H1 (cell line): ENCODE measurements at regions not wholly inside any gene's neighbourhood (a gene's known extent, or its start where the extent isn't known, plus 50 kb on each side); places are given as distances from the start of the nearest gene placed in this dataset.

Experiments
- ASH2L ChIP-seq: fragments of 200-600, 300-600 bp; sonication (generic); IDR thresholded peaks from one replicate; pipeline ENCODE4 v1.7.1; 2017; ENCODE audit warnings: low read length
- BRCA1 ChIP-seq: IDR thresholded peaks from 2 replicates; pipeline ENCODE4 v1.6.1; 2012; ENCODE audit warnings: low read depth, low read length, improper control_type of control experiment
- SP2 ChIP-seq: IDR thresholded peaks from 2 replicates; pipeline ENCODE4 v1.6.1; 2012; ENCODE audit warnings: mild to moderate bottlenecking, low read length, inconsistent platforms
- SP4 ChIP-seq: IDR thresholded peaks from 2 replicates; pipeline ENCODE4 v1.6.1; 2012; ENCODE audit warnings: low read length, inconsistent platforms
- SRF ChIP-seq: IDR thresholded peaks from 2 replicates; pipeline ENCODE4 v1.6.1; 2011; ENCODE audit warnings: mild to moderate bottlenecking, low read depth, low read length, moderate library complexity
- SUZ12 ChIP-seq: fragments of 200-600 bp; sonication (generic); IDR thresholded peaks from 2 replicates; pipeline ENCODE4 v1.6.1; 2012; ENCODE audit warnings: mild to moderate bottlenecking, inconsistent platforms, low read length, moderate library complexity, mixed read lengths
- TF ChIP-seq, protein P1 (sequence below): fragments of 300-600 bp; sonication (generic); IDR thresholded peaks from 2 replicates; pipeline ENCODE4 v1.7.1; 2012; ENCODE audit warnings: low read length, moderate library complexity, mild to moderate bottlenecking, inconsistent platforms; ENCODE audit not compliant: insufficient replicate concordance
- TF ChIP-seq, protein P2 (sequence below): IDR thresholded peaks from 2 replicates; pipeline ENCODE4 v1.6.1; 2011; ENCODE audit warnings: low read length, improper control_type of control experiment

DNA sequence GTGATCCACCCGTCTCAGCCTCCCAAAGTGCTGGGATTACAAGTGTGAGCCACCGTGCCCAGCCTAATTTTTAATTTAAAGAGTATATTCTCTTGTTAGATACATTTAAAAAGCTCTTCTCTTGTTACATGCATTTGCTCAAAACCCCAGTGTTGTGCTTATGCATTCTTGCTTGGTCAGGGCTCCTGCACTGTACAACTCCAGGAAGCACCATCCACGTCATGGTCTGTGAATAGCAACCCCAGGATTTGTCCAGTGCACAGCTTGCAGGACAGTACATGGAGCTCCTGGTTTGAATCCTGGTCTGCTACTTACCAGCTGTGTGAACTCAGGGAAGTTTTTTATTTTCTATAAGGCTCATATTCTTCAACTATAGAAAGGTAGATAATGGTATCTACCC lies 80.8 kb downstream of the MDH1 start (continued):
- TF ChIP-seq, protein P1, sequence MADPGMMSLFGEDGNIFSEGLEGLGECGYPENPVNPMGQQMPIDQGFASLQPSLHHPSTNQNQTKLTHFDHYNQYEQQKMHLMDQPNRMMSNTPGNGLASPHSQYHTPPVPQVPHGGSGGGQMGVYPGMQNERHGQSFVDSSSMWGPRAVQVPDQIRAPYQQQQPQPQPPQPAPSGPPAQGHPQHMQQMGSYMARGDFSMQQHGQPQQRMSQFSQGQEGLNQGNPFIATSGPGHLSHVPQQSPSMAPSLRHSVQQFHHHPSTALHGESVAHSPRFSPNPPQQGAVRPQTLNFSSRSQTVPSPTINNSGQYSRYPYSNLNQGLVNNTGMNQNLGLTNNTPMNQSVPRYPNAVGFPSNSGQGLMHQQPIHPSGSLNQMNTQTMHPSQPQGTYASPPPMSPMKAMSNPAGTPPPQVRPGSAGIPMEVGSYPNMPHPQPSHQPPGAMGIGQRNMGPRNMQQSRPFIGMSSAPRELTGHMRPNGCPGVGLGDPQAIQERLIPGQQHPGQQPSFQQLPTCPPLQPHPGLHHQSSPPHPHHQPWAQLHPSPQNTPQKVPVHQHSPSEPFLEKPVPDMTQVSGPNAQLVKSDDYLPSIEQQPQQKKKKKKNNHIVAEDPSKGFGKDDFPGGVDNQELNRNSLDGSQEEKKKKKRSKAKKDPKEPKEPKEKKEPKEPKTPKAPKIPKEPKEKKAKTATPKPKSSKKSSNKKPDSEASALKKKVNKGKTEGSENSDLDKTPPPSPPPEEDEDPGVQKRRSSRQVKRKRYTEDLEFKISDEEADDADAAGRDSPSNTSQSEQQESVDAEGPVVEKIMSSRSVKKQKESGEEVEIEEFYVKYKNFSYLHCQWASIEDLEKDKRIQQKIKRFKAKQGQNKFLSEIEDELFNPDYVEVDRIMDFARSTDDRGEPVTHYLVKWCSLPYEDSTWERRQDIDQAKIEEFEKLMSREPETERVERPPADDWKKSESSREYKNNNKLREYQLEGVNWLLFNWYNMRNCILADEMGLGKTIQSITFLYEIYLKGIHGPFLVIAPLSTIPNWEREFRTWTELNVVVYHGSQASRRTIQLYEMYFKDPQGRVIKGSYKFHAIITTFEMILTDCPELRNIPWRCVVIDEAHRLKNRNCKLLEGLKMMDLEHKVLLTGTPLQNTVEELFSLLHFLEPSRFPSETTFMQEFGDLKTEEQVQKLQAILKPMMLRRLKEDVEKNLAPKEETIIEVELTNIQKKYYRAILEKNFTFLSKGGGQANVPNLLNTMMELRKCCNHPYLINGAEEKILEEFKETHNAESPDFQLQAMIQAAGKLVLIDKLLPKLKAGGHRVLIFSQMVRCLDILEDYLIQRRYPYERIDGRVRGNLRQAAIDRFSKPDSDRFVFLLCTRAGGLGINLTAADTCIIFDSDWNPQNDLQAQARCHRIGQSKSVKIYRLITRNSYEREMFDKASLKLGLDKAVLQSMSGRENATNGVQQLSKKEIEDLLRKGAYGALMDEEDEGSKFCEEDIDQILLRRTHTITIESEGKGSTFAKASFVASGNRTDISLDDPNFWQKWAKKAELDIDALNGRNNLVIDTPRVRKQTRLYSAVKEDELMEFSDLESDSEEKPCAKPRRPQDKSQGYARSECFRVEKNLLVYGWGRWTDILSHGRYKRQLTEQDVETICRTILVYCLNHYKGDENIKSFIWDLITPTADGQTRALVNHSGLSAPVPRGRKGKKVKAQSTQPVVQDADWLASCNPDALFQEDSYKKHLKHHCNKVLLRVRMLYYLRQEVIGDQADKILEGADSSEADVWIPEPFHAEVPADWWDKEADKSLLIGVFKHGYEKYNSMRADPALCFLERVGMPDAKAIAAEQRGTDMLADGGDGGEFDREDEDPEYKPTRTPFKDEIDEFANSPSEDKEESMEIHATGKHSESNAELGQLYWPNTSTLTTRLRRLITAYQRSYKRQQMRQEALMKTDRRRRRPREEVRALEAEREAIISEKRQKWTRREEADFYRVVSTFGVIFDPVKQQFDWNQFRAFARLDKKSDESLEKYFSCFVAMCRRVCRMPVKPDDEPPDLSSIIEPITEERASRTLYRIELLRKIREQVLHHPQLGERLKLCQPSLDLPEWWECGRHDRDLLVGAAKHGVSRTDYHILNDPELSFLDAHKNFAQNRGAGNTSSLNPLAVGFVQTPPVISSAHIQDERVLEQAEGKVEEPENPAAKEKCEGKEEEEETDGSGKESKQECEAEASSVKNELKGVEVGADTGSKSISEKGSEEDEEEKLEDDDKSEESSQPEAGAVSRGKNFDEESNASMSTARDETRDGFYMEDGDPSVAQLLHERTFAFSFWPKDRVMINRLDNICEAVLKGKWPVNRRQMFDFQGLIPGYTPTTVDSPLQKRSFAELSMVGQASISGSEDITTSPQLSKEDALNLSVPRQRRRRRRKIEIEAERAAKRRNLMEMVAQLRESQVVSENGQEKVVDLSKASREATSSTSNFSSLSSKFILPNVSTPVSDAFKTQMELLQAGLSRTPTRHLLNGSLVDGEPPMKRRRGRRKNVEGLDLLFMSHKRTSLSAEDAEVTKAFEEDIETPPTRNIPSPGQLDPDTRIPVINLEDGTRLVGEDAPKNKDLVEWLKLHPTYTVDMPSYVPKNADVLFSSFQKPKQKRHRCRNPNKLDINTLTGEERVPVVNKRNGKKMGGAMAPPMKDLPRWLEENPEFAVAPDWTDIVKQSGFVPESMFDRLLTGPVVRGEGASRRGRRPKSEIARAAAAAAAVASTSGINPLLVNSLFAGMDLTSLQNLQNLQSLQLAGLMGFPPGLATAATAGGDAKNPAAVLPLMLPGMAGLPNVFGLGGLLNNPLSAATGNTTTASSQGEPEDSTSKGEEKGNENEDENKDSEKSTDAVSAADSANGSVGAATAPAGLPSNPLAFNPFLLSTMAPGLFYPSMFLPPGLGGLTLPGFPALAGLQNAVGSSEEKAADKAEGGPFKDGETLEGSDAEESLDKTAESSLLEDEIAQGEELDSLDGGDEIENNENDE: no peak
- TF ChIP-seq SP2 (no peak), SRF (no peak), SP4 (no peak), BRCA1 (no peak), ASH2L (no peak), SUZ12 (no peak)
- TF ChIP-seq, protein P2, sequence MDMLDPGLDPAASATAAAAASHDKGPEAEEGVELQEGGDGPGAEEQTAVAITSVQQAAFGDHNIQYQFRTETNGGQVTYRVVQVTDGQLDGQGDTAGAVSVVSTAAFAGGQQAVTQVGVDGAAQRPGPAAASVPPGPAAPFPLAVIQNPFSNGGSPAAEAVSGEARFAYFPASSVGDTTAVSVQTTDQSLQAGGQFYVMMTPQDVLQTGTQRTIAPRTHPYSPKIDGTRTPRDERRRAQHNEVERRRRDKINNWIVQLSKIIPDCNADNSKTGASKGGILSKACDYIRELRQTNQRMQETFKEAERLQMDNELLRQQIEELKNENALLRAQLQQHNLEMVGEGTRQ: no peak
